Globus pallidus (tissue), 1 donor: ENCODE measurements at regions not wholly inside any gene's neighbourhood (a gene's known extent, or its start where the extent isn't known, plus 50 kb on each side); places are given as distances from the start of the nearest gene placed in this dataset.
"Not testable (repeated sequence)": the region's sequence is repeated elsewhere in the genome, so short reads cannot be mapped to it uniquely, and the experiment has no call there.

Experiments
- DNase-seq: peaks from one replicate; pipeline ENCODE4 v3.0.0-alpha.2; 2015; ENCODE audit warnings: low spot score

DNA sequence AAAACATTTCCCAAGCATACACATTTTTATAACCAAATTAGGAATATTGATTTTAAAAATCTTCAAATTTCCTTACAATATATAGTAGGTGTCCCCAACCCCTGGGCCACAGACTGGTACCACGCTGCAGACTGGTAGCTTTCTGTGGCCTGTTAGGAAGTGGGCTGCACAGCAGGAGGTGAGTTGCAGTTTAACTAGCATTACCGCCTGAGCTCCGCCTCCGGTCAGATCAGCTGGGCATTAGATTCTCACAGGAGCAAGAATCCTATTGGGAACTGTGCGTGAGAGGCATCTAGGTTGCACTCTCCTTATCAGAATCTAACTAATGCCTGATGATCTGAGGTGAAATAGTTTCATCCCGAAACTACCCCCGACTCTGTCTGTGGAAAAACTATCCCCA, 62.1 kb downstream of the ZWINT start:
- DNase-seq = no peak

DNA sequence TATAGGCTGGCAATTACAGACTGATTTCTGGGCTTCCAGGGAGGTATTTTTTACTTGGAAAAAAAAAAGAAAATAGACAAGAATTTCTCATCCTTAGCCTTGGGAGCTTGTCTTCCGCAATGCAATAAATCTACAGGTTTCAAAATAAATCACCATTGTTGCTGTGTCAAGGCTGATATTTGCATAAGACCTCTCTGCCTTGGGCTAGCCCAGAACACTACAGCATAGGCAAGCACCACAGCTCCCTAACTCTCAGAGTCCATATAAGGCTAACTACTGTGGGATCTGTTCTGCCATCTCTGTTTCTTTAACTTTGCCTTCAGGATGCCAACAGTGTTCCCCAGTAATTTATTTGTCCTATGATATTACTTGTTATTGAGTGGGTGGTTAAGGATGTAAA, 64.4 kb downstream of the ZWINT start:
- DNase-seq = no peak

DNA sequence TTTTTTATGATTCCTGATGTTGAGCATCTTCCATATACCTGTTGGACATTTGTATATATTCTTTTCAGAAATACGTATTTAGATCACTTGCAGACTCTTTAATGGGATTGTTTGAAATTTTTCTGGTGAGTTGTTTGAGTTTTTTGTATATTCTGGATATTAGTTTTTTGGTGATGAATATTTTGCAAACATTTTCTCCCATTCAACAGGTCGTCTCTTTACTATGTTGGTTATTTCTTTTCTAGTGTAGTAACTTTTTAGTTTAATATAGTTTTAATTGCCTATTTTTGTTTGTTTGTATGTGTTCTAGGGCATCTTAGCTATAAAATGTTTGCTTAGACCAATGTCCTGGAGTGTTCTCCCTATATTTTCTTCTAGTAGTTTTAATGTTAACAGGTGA, 72.7 kb downstream of the ZWINT start:
- DNase-seq = no peak

DNA sequence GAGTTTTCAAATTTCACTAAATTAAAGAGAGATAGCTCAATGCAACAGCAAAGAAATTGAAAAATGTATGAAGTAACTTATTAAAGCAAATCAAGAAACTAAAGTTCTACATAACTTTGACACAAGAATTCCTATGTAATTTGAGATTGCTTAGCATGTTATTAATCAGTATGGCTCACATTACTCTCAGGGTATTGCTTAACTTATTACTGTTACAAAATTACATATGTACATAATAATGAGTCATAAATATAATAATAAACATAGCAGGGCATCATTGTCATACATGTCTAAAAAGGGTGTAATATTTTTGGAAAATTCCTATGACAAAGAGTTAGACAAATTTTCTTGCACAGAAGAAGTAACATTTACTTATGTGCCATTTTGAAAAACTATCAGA, 75.0 kb downstream of the ZWINT start:
- no peak for DNase-seq

DNA sequence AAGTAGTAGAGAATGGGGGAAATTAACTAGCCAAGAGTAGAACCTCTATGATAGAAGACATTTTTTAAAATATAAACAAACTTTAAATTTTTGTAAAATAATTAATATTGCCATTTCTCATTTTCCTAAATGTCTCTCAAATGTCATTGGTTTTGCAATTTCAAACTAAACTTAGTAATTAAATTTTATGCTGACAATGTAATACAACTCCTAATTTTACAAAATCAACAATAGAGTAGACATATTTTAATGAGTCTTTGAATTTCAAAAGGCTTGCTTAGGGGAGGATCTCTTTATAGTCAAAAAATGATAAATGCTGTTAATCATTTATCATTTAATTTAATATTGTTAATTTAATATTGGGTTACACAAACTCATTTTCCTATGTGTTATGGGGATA, 81.8 kb downstream of the ZWINT start:
- no peak for DNase-seq

DNA sequence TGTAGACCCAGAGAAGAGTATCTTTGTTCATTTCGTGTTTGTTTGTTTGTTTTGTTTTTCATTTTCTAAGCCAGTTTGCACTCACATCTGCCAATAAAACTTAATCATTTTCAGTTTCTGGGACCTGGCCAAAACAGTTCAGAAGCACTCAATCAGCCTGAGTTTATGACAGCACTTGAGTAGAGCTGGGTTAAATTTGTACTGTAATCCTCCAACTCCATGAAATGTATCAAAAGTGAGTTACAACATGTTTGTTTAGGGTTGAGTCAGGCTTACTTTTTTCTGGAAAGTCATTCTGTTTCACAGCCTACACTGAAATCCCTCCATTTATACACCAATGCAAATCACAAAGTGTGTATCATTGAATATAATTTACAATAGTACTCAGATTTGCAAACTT, 91.9 kb downstream of the ZWINT start:
- no peak for DNase-seq

DNA sequence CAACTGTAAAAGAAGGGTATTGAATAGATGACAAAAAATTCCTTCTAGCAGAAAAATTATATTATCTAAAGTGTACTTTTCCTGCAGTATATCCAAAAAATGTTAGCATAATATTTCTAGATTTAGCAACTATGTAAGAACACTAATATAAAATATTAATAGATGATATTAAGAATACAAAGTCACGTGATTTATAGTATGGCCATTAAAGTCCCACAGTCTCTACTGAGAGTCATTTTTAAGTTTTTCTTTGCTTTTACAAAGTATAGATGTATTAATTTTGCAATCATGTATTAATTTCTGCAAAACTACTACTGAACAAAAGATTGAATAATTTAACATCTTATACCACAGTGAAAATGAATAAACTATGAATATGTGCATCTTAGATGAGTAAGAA, 94.9 kb downstream of the ZWINT start:
- DNase-seq = no peak

DNA sequence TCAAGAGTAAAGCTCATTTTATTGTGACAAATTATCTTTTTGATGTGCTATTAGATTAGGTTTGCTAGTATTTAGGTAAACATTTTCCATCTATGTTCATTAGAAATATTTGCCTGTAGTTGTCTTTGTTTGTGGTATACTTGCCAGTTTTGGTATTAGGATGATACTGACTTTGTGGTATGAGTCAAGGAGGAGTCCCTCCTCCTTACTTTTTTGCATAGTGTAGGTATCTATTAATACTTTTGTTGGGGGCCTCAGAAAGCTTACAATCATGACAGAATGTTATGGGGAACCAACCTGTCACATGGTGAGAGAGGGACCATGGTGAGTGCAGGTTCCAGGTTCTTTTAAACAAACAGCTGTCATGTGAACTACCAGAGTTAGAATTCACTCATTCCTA, 102.1 kb downstream of the ZWINT start:
- no peak for DNase-seq

DNA sequence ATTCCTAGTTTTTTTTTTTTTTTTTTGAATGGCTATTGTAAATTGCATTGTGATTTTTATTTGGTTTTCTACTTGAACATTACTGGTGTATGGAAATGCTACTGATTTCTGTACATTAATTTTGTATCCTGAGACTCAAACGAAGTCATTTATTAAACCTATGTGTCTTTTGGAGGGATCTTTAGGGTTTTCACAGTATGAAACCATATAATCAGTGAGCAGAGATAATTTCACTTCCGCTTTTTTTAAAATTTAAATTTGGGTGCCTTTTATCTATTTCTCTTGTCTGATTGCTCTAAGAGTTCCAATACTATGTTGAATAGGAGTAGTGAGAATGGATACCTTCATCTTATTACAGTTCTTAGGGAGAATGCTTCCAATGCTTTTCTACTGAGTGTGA, 102.7 kb downstream of the ZWINT start:
- no peak for DNase-seq

DNA sequence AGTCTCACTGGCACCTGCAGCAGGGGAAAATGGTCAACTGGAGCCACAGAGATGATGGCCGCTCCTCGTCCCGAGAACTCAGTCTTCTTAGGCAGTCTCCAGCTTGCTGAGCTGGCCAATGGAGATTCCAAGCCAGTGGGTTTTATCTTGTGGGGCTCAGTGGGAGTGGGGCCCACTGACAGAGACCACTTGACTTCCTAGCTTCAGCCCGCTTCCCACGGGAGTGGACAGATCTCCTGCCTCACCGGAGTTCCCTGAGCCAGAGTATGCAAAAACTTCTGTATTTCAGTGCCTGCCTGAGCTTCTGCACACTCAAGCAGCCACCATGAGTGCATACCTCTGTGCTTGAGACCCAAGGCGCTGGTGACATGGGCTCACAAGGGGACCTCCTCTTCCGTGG, 105.8 kb downstream of the ZWINT start:
- no peak for DNase-seq

DNA sequence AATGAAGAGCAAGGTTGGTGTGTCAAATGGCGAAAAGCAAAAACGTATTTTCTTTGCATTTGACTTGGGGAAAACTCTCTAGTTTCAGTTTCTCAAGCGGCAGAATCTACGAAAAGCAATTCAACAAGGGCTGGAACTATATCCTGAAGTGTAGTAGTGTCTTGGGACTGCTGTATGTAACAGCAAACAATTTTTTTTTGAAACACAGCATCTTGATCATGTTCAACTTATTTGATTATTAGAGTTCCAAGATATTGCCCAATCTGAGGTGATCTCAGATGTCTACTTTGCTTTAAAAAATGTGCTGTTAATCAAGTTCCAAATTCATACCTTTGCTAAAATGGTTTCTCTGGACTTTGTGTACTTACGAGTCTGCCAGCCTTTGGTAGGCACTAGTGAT, 120.6 kb downstream of the ZWINT start:
- DNase-seq = no peak

DNA sequence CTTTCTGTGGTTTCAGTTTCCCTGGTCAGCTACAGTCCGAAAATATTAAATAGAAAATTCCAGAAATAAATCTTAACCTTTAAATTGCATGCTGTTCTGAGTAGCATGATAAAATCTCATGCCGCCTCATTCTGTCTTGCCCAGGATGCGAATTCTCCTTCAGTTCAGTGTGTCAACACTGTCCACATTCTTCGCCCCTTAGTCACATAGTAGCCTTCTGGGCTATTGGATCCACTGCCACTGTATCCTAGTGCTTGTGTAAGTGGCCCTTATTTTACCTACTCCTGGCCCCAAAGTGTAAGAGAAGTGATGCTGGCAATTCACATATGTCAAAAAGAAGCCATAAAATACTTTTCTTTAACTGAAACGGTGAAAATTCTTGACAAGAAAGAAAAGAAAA, 129.6 kb downstream of the ZWINT start:
- no peak for DNase-seq

DNA sequence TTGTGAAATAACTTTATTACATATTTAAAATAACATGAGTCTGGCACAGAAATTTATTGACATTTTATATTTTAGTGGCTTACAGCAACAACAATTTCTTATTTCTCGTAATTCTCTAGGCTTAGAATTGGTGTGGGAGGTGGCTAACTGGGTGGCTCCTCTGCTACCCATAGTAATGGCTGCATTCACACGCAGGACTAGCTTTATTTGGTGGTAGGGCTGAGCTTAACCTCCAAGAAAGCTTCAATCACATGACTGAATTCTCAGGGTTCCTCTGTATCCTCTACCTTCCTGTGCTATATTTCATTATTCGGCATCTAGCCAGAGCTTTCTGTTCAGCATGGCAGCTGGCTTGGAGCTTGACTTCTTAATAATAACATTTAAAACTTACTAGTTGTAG, 138.8 kb downstream of the ZWINT start:
- no peak for DNase-seq

DNA sequence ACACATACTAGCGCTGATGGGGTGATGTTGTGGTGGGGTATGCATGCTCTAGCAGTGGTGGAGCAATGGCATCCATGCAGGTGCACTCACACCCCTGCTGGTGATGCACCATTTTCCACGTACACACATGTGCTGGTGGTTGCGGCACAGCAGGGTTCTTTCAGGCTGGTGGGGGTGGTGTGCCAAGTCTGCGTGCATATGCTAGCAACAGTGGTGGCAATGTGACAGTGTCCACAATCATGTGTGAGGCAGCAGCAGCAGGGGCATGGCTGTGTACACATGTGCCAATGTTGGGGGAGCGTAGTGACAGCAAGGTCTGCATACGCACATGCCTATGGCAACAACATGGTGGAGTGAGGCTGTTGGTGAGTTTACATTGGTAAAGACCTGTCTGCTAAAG, 148.1 kb downstream of the ZWINT start:
- no peak for DNase-seq

DNA sequence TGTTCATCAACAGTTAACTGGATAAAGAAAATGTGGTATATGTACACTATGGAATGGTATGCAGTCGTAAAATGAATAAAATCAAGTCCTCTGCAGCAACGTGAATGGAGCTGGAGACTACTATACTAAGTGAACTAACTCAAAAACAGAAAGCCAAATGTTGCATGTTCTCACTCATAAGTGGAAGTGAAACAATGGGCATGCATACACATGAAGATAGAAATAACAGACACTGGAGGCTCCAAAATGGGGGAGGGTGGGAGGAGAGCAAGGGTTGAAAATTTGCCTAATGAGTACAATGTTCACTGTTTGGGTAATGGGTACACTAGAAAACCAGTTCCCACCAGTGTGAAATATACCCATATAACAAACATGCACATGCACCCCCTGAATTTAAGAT, 179.5 kb downstream of the ZWINT start:
- DNase-seq = no peak

DNA sequence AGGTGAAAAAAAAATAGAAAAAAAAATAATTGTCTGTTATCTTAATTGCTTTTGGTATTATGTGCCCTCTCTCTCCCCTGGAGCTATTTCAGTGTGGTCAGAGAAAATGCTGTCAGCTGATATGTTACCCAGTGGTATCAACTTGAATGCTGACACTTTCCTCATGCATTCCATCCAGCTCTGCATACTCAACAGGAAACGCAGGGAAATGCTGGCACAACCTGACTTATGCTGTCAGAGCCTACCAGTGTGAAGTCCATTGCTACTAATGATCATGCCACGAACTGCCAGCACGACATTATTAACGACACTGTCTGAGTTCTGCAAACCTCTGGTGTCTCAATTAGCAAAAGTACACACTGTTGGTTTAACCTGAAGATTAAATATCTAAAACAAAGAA, 182.8 kb downstream of the ZWINT start:
- DNase-seq = no peak

DNA sequence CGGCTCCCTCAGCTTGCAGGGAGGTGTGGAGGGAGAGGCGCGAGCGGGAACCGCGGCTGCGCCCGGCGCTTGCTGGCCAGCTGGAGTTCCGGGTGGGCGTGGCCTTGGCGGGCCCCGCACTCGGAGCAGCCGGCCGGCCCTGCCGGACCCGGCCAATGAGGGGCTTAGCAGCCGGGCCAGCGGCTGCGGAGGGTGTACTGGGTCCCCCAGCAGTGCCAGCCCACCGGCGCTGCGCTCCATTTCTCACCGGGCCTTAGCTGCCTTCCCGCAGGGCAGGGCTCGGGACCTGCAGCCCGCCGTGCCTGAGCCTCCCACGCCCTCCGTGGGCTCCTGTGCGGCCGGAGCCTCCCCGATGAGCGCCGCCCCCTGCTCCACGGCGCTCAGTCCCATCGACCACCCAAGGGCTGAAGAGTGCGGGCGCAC, 206.0 kb downstream of the ZWINT start:
- DNase-seq = not testable (repeated sequence)

DNA sequence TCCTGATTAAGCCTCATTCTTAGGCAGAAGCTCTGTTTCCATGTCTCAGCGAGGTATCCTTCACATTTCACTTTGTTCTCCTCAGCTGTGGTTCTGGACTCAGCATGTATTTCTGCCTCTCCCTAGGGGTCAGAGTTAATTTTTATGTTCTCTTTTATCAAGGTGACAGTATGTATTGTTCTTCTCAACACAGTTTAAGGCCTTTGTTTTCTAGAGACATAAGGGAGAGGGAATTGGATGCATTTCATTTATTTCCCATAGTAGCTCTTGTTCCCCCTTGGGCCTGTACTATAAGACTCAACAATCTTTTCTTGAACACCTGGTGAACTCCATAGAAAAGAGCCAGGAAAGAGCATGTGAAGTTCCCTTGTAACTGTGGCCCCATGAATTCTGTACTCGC, 214.3 kb downstream of the ZWINT start:
- DNase-seq = no peak

DNA sequence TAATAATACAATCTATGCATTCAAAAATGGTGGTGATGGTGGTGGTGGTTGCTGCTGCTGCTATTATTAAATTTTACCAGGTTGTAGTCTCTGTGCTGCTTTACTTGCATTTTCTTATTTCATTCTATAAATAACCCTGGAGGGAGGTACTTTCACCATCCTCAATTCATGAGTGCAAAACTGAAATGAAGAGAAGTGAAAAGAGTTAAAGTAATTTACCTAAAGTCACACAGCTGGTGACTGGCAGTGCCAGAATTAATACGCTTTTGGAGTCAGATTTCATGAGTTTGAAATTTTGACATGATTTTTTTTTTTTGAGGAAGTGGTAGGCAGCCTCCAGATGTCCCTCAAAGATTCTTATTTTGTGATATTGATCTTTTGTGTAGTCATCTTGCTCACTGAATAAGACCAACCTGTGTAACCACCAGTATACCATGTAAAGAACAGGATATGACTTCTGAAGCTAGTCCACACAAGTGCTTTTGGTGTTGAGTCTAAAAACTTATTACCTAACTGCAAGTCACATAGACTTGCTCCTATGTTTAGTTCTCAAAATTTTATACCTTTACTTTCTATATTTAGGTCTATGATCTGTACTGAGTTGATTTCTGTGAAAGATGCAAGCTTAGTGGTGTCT, 218.8 kb downstream of the ZWINT start:
- DNase-seq = no peak

DNA sequence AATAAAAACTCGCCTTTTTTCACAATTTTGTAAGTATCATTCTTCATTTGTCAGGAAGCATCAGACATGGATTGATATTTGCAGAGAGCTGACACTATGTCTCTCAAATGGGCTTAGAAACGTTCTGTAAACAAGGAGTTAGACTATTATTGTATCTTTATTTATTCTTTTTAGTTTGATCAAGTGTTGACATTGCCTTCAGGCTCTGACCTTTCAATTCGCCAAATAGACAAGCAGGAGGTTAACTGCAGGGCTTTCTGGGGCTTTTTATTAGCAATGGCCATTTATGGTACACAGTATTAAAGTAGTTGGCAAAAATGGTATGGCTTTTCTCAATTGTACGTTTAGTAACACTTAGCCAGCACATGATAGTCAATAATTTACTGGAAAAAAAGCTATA, 221.7 kb downstream of the ZWINT start:
- no peak for DNase-seq

DNA sequence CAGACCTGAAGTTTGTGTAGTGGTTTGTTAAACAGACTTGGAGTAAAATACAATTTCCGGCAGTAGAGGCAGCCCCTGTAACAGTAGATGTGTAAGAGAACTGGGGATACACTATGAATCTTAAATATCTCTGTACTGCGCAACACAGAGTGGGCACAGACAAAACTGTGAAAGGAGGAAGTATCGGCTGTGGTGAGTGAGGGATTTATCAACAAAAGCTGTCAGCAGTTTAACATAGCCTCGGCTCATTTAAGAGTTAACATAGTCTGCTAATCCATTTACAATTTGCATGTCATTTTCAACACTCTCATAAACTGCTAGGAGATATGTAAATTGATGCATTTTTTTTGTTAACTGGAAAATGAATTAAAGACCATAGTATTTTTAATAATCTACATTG, 225.2 kb downstream of the ZWINT start:
- no peak for DNase-seq

DNA sequence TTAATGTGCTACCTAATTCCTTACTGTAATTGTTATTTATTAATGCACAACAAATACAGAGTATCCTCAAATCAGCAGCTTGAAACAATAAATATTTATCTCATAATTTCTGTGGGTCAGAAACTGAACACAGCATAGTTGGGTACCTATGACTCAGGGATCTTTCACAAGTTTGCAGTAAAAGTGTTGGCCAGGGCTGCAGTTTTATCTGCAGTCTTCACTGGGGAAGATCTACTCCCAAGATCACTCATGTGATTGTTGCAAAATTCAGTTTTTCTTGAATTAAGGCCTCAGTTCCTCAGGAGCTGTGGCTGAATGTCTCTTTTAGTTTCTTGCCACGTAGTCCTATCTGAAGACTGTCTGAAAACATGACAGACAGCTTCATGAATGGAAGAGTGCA, 237.8 kb downstream of the ZWINT start:
- no peak for DNase-seq

DNA sequence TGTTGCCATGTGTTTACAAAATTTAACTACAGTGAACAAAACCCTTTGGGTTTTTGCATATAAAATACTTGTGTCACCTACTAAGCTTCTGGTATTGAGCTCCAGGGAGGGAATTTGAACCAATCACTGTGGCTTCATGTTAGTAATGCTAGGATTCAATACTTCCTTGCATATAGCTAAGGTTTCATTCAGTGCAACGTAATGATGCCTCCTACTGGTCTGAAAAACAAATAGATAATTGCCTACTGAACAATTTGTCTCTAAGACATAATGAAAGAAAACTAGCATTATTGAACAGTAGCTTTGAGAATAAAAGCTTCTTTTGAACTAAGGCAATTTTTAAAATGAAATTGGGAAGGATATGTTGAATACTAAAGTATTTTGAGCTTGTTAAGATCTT, 244.4 kb downstream of the ZWINT start:
- no peak for DNase-seq

DNA sequence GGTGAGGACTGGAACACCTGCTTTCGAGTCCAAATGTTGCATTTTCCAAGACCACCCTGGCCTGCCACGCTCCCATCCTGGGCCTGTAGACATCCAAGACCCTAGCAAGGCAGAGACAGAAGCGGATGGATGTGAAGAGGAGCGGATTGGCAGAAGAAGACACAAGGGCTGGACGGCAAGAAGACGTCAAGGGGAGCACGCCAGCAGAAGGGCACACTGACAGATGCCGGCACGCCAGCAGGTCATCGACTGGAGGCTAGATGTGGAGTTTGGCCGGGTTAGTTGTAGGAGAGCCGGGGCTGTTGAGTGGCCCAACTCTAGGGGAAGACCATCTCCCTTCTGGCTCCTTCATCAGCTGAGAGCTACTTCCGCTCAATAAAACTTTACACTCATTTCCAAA, 251.6 kb downstream of the ZWINT start:
- no peak for DNase-seq

DNA sequence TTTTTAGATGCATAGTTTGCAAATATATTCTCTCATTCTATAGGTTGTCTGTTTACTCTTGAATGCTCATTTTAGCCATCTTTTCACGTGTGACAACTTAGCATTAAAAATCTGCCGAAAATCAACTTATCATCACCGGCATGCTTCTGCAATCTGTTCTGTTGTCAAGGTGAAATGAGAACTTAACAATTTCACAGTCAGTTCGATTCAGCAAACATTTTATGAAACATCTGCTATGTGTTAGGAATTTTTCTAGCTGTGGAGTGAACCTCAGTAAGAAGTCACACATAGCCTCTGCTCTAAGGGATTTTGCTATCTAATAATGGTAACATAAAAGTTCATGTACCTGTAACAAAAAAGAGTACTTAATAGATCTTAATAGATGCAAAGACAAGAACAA, 256.1 kb downstream of the ZWINT start:
- no peak for DNase-seq
